Breast epithelium (tissue), 3 donors: ENCODE measurements at regions not wholly inside any gene's neighbourhood (a gene's known extent, or its start where the extent isn't known, plus 50 kb on each side); places are given as distances from the start of the nearest gene placed in this dataset.
"Not testable (repeated sequence)": the region's sequence is repeated elsewhere in the genome, so short reads cannot be mapped to it uniquely, and the experiment has no call there.

Experiments used
- POLR2AphosphoS5 ChIP-seq, 3 donors: sonication (generic); formaldehyde crosslinking; IDR thresholded peaks; one replicate each; pipeline ENCODE4 v1.6.1; 2017; ENCODE audit warnings: antibody characterized with exemption in 3 of 3
- TF ChIP-seq, protein P1 (sequence below), 3 donors: fragments of 450-650 bp; IDR thresholded peaks; one replicate each; pipeline ENCODE4 v1.5.1; 2016 to 2017; ENCODE audit warnings: antibody characterized with exemption in 3 of 3, mild to moderate bottlenecking in 3 of 3, moderate library complexity in 3 of 3

DNA sequence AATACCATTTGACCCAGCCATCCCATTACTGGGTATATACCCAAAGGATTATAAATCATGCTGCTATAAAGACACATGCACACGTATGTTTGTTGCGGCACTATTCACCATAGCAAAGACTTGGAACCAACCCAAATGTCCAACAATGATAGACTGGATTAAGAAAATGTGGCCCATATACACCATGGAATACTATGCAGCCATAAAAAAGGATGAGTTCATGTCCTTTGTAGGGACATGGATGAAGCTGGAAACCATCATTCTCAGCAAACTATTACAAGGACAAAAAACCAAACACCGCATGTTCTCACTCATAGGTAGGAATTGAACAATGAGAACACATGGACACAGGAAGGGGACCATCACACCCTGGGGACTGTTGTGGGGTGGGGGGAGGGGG is 66.8 kb upstream of the LHFPL2 start:
- not testable (repeated sequence) for TF ChIP-seq POLR2AphosphoS5 (IDR thresholded peaks at IDR 0.05)
- TF ChIP-seq, protein P1, sequence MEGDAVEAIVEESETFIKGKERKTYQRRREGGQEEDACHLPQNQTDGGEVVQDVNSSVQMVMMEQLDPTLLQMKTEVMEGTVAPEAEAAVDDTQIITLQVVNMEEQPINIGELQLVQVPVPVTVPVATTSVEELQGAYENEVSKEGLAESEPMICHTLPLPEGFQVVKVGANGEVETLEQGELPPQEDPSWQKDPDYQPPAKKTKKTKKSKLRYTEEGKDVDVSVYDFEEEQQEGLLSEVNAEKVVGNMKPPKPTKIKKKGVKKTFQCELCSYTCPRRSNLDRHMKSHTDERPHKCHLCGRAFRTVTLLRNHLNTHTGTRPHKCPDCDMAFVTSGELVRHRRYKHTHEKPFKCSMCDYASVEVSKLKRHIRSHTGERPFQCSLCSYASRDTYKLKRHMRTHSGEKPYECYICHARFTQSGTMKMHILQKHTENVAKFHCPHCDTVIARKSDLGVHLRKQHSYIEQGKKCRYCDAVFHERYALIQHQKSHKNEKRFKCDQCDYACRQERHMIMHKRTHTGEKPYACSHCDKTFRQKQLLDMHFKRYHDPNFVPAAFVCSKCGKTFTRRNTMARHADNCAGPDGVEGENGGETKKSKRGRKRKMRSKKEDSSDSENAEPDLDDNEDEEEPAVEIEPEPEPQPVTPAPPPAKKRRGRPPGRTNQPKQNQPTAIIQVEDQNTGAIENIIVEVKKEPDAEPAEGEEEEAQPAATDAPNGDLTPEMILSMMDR (IDR thresholded peaks at IDR 0.05) = not testable (repeated sequence)
